Gastrocnemius medialis (tissue), 4 donors: ENCODE measurements at regions not wholly inside any gene's neighbourhood (a gene's known extent, or its start where the extent isn't known, plus 50 kb on each side); places are given as distances from the start of the nearest gene placed in this dataset.

Experiments used
- POLR2A ChIP-seq, 2 donors: fragments of 450-650 bp; IDR thresholded peaks; one replicate each; pipeline ENCODE4 v1.6.1; 2017; ENCODE audit warnings: antibody characterized with exemption in 2 of 2, mild to moderate bottlenecking in 2 of 2, moderate library complexity in 2 of 2
- TF ChIP-seq, protein P1 (sequence below), 5 experiments: fragments of 450-650 bp in 3 of 5; fragments of 200-600 bp in 2 of 5; sonication (generic) in 2 of 5; IDR thresholded peaks in 4 of 5; conservative IDR thresholded peaks in 1 of 5; 1 replicate in 4 of 5; 2 replicates in 1 of 5; pipeline ENCODE4 v1.5.1; 2016 to 2019; ENCODE audit warnings: antibody characterized with exemption in 5 of 5, mild to moderate bottlenecking in 3 of 5, moderate library complexity in 3 of 5

DNA sequence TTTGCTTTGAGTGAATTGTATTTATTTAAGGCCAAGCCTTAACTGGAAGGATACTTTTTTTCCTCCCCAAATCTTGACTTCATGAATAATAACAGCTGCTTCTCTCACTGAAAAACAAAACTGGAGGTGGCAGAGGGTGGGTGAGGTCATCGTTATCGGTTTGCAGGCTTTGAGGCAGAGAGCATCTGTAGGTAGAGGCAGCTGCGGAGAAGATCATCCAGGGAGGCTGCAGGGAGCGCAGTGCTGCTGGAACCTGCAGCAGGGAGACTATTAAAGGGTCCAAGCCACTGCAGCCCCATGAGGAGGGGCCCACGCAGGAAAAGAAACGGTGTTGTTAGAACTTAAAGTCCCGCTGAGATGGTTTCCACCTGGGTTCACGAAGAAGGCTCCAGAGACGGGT, 112.1 kb upstream of the SDK1 start:
- TF ChIP-seq, protein P1, sequence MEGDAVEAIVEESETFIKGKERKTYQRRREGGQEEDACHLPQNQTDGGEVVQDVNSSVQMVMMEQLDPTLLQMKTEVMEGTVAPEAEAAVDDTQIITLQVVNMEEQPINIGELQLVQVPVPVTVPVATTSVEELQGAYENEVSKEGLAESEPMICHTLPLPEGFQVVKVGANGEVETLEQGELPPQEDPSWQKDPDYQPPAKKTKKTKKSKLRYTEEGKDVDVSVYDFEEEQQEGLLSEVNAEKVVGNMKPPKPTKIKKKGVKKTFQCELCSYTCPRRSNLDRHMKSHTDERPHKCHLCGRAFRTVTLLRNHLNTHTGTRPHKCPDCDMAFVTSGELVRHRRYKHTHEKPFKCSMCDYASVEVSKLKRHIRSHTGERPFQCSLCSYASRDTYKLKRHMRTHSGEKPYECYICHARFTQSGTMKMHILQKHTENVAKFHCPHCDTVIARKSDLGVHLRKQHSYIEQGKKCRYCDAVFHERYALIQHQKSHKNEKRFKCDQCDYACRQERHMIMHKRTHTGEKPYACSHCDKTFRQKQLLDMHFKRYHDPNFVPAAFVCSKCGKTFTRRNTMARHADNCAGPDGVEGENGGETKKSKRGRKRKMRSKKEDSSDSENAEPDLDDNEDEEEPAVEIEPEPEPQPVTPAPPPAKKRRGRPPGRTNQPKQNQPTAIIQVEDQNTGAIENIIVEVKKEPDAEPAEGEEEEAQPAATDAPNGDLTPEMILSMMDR (IDR thresholded peaks at IDR 0.05 in 4 of 5, conservative IDR thresholded peaks at IDR 0.05 in 1 of 5): no peak
- TF ChIP-seq POLR2A (IDR thresholded peaks at IDR 0.05): no peak
